HAP-1 (cell line): ENCODE measurements at regions not wholly inside any gene's neighbourhood (a gene's known extent, or its start where the extent isn't known, plus 50 kb on each side); places are given as distances from the start of the nearest gene placed in this dataset.

Experiments used
- DNase-seq, 2 experiments: peaks; one replicate each; pipeline ENCODE4 v3.0.0-alpha.2; 2016 to 2020; ENCODE audit warnings: low spot score in 2 of 2
- H3K27me3 ChIP-seq: fragments of 250-450 bp; sonication (Bioruptor Pico); 2 replicates; pipeline ENCODE4 v1.5.1; 2020; ENCODE audit warnings: low read depth, mild to moderate bottlenecking, moderate library complexity
- H3K36me3 ChIP-seq: fragments of 250-450 bp; sonication (Bioruptor Pico); replicated peaks from 2 replicates; pipeline ENCODE4 v1.5.1; 2020; ENCODE audit warnings: mild to moderate bottlenecking
- H3K4me1 ChIP-seq: fragments of 250-450 bp; sonication (Bioruptor Pico); 2 replicates; pipeline ENCODE4 v1.5.1; 2020; ENCODE audit warnings: mild to moderate bottlenecking
- H3K4me3 ChIP-seq: fragments of 250-450 bp; sonication (Bioruptor Pico); 2 replicates; pipeline ENCODE4 v1.5.1; 2020; ENCODE audit warnings: mild to moderate bottlenecking, moderate library complexity
- H3K9me3 ChIP-seq: fragments of 250-450 bp; sonication (Bioruptor Pico); 2 replicates; pipeline ENCODE4 v1.5.1; 2020; ENCODE audit warnings: mild to moderate bottlenecking, moderate library complexity
- in situ Hi-C: fragments of 300-500 bp; cut with MboI; formaldehyde crosslinking; loops from 3 replicates; pipeline ENCODE4 v1.14.3; 2020; ENCODE audit warnings: low sequenced_read_pairs, inconsistent platforms, mixed read lengths

DNA sequence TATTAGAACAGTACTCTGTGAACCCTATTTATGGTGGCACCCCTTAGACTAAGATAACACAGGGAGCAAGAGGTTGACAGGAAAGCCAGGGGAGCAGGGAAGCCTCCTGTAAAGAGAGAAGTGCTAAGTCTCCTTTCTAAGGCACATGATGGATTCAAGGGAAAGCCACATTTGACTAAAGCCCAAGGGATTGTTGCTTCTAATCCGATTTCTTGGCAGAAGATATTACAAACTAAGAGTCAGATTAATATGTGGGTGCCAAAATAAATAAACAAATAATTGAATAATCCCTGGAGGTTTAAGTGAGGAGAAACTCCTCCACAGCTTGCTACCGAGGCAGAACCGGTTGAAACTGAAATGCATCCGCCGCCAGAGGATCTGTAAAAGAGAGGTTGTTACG is 333.2 kb downstream of the SOX11 start:
- in situ Hi-C loops: no loop called here
- H3K27me3 ChIP-seq: no peaks in the 10 kb centered on the region
- H3K9me3 ChIP-seq: no peaks in the 10 kb centered on the region
- no peaks in the 10 kb centered on the region for H3K36me3 ChIP-seq
- H3K4me3 ChIP-seq: no peak overlapping the region
- no peak for DNase-seq
- no peaks in the 10 kb centered on the region for H3K4me1 ChIP-seq

- DNase-seq: no peak
- Histone ChIP-seq H3K36me3 (no peaks in the 10 kb centered on the region), H3K4me3 (no peak overlapping the region), H3K4me1 (no peaks in the 10 kb centered on the region), H3K9me3 (no peaks in the 10 kb centered on the region), H3K27me3 (no peaks in the 10 kb centered on the region)
- in situ Hi-C loops: no loop called here
Observed at GRCh38 chr2:6027066-6027465, 334.9 kb downstream of the SOX11 start.

GRCh38 chr2:6031200-6031867 is 339.1 kb downstream of the SOX11 start:
- no peaks in the 10 kb centered on the region for H3K9me3 ChIP-seq
- H3K36me3 ChIP-seq: no peaks in the 10 kb centered on the region
- H3K4me3 ChIP-seq: no peak overlapping the region
- H3K4me1 ChIP-seq: no peaks in the 10 kb centered on the region
- in situ Hi-C loops: no loop called here
- no peak for DNase-seq
- no peaks in the 10 kb centered on the region for H3K27me3 ChIP-seq

DNA sequence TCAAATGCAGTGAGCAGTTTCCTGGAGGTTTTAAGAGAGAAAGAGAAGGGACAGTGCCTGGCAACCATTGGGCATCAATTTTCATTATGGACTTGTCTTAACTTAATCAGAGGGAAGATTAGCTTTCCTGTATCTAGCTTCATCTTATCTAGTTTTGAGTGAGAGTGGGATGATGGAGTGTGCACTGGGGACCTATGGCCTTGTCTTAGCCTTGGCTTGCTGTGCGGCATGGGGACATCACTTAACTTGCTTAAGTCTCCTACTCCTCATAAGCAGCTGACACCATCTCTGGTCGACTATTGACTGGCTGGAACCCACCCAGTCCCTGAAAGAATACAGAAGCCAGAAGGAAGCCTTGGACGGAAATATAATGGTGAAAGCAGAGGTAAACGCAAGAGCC is 344.0 kb downstream of the SOX11 start:
- Histone ChIP-seq H3K4me3 (no peak overlapping the region), H3K36me3 (no peaks in the 10 kb centered on the region), H3K4me1 (no peaks in the 10 kb centered on the region), H3K27me3 (no peaks in the 10 kb centered on the region), H3K9me3 (peaks cover 2% of the 10 kb centered on the region; the same call in 1 of the 2 replicates)
- in situ Hi-C loops: no loop called here
- no peak for DNase-seq

- Histone ChIP-seq H3K27me3 (no peaks in the 10 kb centered on the region), H3K9me3 (peaks cover 2% of the 10 kb centered on the region; the same call in 1 of the 2 replicates), H3K36me3 (no peaks in the 10 kb centered on the region), H3K4me1 (no peaks in the 10 kb centered on the region), H3K4me3 (no peak overlapping the region)
- no peak for DNase-seq
- in situ Hi-C loops: no loop called here
Observed at GRCh38 chr2:6043238-6043637, 351.1 kb downstream of the SOX11 start.

GRCh38 chr2:6052649-6053048 is 360.5 kb downstream of the SOX11 start:
- no peak overlapping the region for H3K4me3 ChIP-seq
- H3K4me1 ChIP-seq: no peaks in the 10 kb centered on the region
- no peak for DNase-seq
- in situ Hi-C loops: no loop called here
- H3K27me3 ChIP-seq: no peaks in the 10 kb centered on the region
- no peaks in the 10 kb centered on the region for H3K9me3 ChIP-seq
- no peaks in the 10 kb centered on the region for H3K36me3 ChIP-seq

DNA sequence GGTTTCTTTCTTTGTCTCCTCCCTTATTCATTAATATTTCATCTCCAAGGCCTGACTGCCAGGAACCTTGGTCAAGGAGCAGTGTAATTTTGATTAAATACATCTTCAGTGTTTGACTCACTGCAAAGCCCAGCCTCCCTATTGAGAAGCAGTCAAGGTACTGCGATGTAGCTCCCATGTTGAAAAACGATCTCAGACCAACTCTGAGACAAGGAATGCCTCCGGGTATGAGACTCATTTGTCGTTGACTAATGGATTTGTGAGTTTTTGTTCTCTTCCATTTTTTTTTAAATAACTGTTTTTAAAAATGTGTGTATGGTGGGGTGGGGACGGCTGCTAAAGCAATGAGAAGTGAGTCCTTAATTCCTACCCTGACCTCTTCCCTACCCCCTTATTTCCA is 361.6 kb downstream of the SOX11 start:
- Histone ChIP-seq H3K27me3 (no peaks in the 10 kb centered on the region), H3K4me3 (no peak overlapping the region), H3K4me1 (no peaks in the 10 kb centered on the region), H3K9me3 (no peaks in the 10 kb centered on the region), H3K36me3 (no peaks in the 10 kb centered on the region)
- in situ Hi-C loops: no loop called here
- no peak for DNase-seq

- Histone ChIP-seq H3K4me1 (no peaks in the 10 kb centered on the region), H3K9me3 (no peaks in the 10 kb centered on the region), H3K36me3 (no peaks in the 10 kb centered on the region), H3K27me3 (no peaks in the 10 kb centered on the region), H3K4me3 (no peak overlapping the region)
- DNase-seq: no peak
- in situ Hi-C loops: no loop called here
Observed at GRCh38 chr2:6054161-6054671, 362.0 kb downstream of the SOX11 start.

- no peak for DNase-seq
- Histone ChIP-seq H3K36me3 (no peaks in the 10 kb centered on the region), H3K9me3 (no peaks in the 10 kb centered on the region; the same call in 1 of the 2 replicates), H3K4me1 (no peaks in the 10 kb centered on the region), H3K4me3 (no peak overlapping the region), H3K27me3 (no peaks in the 10 kb centered on the region)
- in situ Hi-C loops: no loop called here
Observed at GRCh38 chr2:6060992-6061663, 368.9 kb downstream of the SOX11 start.

DNA sequence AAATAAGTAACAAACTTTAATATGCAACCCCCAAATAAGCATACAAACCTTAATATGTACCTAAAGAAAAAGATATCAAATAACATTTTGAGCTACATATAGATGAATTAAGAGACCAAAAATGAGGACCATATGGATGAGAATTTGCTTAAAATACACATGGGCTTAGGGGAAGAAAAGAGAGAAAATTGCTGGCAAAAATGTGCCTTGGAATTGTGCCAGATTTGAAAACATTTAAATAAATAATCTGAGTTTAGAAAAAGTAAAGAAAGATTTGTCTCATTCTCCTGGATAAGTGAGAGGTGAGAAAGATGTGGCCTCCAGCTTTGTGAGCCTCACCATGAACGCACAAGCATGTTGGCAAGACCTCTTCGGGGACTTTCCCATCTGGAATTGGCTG is 372.6 kb downstream of the SOX11 start:
- no peaks in the 10 kb centered on the region for H3K27me3 ChIP-seq
- H3K36me3 ChIP-seq: no peaks in the 10 kb centered on the region
- DNase-seq: no peak
- no peak overlapping the region for H3K4me3 ChIP-seq
- no peaks in the 10 kb centered on the region; the same call in 1 of the 2 replicates for H3K9me3 ChIP-seq
- in situ Hi-C loops: no loop called here
- H3K4me1 ChIP-seq: no peaks in the 10 kb centered on the region

- H3K4me3 ChIP-seq: no peak overlapping the region
- no peaks in the 10 kb centered on the region for H3K4me1 ChIP-seq
- H3K36me3 ChIP-seq: no peaks in the 10 kb centered on the region
- DNase-seq: no peak
- H3K27me3 ChIP-seq: no peaks in the 10 kb centered on the region
- in situ Hi-C loops: no loop called here
- no peaks in the 10 kb centered on the region; the same call in 1 of the 2 replicates for H3K9me3 ChIP-seq
Observed at GRCh38 chr2:6065703-6066102, 373.5 kb downstream of the SOX11 start.

DNA sequence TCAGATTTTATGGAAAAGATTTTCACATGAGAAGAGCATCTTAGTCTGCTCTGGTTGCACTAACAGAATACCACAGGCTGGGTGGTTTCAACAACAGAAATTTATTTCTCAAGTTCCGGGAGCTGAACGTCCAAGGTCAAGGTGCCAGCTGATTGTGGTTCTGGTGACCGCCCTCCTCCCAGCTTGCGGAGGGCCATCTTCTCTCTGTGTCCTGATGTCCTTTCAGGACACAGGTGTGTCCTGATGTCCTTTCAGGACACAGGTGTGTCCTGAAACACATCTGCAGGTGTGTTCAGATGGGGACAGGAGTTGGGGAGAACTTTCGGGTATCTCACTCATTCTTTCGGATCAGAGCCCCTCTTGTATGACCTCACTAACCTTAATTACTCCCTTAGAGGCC is 374.9 kb downstream of the SOX11 start:
- H3K4me1 ChIP-seq: no peaks in the 10 kb centered on the region
- H3K4me3 ChIP-seq: no peak overlapping the region
- no peaks in the 10 kb centered on the region for H3K36me3 ChIP-seq
- no peaks in the 10 kb centered on the region for H3K27me3 ChIP-seq
- DNase-seq: no peak
- no peaks in the 10 kb centered on the region; the same call in 1 of the 2 replicates for H3K9me3 ChIP-seq
- in situ Hi-C loops: no loop called here

DNA sequence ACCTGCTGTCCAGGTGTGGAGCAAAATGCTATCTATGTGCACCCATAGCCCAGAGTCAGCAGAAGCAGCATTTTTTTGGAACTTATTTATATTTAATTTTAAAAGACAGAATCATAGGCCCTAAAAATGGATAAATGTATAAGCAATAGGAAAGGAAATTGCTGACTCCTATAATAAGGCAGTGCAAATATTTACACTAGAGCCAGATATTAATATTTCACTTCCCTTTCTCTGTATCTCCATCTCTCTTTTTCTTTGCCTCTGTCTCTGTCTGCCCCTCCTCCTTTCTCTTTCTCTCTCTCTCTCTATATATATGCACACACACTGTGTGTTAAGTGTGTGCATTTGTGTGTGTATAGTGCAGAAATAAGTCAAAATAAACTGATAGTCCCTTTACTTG is 375.6 kb downstream of the SOX11 start:
- no peaks in the 10 kb centered on the region for H3K4me1 ChIP-seq
- no peaks in the 10 kb centered on the region; the same call in 1 of the 2 replicates for H3K9me3 ChIP-seq
- no peaks in the 10 kb centered on the region for H3K36me3 ChIP-seq
- H3K27me3 ChIP-seq: no peaks in the 10 kb centered on the region
- no peak overlapping the region for H3K4me3 ChIP-seq
- no peak for DNase-seq
- in situ Hi-C loops: no loop called here

DNA sequence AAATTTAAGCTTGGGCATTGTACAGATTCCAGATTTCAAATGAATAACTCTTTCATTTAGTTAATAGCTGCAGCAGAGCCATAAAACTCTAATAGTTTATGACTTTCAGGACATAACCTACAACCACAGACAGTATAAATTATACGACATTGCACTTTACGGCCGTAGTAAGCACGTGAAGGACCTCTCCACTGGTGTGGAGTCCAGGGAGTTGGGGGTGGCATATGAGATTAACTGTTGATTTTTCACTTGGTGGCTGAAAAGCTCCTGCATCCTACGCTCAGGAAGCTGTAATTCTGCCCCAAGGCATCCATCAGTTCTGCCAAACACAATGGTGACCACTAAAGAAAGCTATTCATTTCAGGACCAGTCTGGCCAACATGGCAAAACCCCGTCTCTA is 376.2 kb downstream of the SOX11 start:
- no peaks in the 10 kb centered on the region for H3K27me3 ChIP-seq
- no peaks in the 10 kb centered on the region for H3K9me3 ChIP-seq
- no peak for DNase-seq
- H3K36me3 ChIP-seq: no peaks in the 10 kb centered on the region
- in situ Hi-C loops: no loop called here
- no peak overlapping the region for H3K4me3 ChIP-seq
- H3K4me1 ChIP-seq: no peaks in the 10 kb centered on the region
